HL-60 (cell line): ENCODE measurements at regions not wholly inside any gene's neighbourhood (a gene's known extent, or its start where the extent isn't known, plus 50 kb on each side); places are given as distances from the start of the nearest gene placed in this dataset.

Source experiments
- DNase-seq, 2 experiments: peaks; one replicate each; pipeline ENCODE4 v3.0.0-alpha.2; 2010 to 2020; ENCODE audit warnings: low read depth in 1 of 2, low spot score in 1 of 2
- H3K27ac ChIP-seq: fragments of 250-450 bp; sonication (Bioruptor Pico); replicated peaks from 2 replicates; pipeline ENCODE4 v1.5.1; 2020; ENCODE audit warnings: mild to moderate bottlenecking, moderate library complexity
- H3K27me3 ChIP-seq: fragments of 250-450 bp; sonication (Bioruptor Pico); 2 replicates; pipeline ENCODE4 v1.5.1; 2021; ENCODE audit warnings: mild to moderate bottlenecking, moderate library complexity; ENCODE audit not compliant: insufficient read depth, poor library complexity, severe bottlenecking
- H3K4me3 ChIP-seq: replicated peaks from 2 replicates; pipeline ENCODE4 v1.5.1; 2011; ENCODE audit warnings: mild to moderate bottlenecking, control low read depth, low read length; ENCODE audit not compliant: insufficient read depth
- GABPA ChIP-seq: IDR thresholded peaks from 2 replicates; pipeline ENCODE4 v1.6.1; 2012; ENCODE audit warnings: low read depth
- POLR2AphosphoS5 ChIP-seq: IDR thresholded peaks from 2 replicates; pipeline ENCODE4 v1.6.1; 2012; ENCODE audit warnings: low read depth
- SPI1 ChIP-seq: IDR thresholded peaks from 2 replicates; pipeline ENCODE4 v1.6.1; 2012; ENCODE audit warnings: low read depth, mild to moderate bottlenecking, borderline replicate concordance
- TF ChIP-seq, protein P1 (sequence below): IDR thresholded peaks from one replicate; pipeline ENCODE4 v1.5.1; 2011; ENCODE audit warnings: low read length, control low read depth, inconsistent platforms; ENCODE audit not compliant: insufficient read depth
- TF ChIP-seq, protein P2 (sequence below): IDR thresholded peaks from 2 replicates; pipeline ENCODE4 v1.6.1; 2012; ENCODE audit warnings: low read depth; ENCODE audit not compliant: insufficient replicate concordance

DNA sequence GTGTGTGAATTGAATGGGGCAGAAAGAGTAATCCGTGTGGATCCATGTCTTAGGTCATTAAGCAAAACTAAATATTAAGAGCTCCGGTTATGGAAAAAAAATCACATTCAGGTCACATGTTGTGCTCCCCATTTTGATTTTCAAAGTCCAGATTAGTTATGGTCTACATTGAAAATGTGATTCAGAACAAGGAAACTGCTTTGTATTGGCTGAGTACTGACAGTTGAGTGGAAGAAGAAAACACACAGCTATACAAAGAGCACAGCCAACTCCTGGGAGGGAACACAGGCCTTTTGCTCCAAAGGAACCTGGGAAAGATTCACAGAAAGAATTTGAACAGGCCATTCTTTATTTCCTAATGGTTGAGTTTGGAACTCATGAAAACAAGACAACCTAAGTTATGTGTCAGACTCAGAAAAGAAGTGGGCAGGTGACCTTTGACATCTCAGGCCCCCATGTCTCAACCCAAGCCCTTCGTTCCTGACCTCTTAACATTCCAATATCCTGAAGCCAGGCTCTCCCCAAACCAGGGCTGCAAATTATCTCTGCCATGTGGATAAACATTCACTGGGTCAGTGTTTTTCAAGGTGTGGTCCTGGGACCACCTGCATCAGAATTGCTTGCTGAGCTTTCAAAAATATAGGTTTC is 159.3 kb upstream of the LMO4 start:
- no peak for DNase-seq
- TF ChIP-seq, protein P1, sequence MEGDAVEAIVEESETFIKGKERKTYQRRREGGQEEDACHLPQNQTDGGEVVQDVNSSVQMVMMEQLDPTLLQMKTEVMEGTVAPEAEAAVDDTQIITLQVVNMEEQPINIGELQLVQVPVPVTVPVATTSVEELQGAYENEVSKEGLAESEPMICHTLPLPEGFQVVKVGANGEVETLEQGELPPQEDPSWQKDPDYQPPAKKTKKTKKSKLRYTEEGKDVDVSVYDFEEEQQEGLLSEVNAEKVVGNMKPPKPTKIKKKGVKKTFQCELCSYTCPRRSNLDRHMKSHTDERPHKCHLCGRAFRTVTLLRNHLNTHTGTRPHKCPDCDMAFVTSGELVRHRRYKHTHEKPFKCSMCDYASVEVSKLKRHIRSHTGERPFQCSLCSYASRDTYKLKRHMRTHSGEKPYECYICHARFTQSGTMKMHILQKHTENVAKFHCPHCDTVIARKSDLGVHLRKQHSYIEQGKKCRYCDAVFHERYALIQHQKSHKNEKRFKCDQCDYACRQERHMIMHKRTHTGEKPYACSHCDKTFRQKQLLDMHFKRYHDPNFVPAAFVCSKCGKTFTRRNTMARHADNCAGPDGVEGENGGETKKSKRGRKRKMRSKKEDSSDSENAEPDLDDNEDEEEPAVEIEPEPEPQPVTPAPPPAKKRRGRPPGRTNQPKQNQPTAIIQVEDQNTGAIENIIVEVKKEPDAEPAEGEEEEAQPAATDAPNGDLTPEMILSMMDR = no peak
- no peak for TF ChIP-seq SPI1
- H3K4me3 ChIP-seq = no peak overlapping the region
- H3K27me3 ChIP-seq = no peaks in the 10 kb centered on the region
- H3K27ac ChIP-seq = no peak overlapping the region

DNA sequence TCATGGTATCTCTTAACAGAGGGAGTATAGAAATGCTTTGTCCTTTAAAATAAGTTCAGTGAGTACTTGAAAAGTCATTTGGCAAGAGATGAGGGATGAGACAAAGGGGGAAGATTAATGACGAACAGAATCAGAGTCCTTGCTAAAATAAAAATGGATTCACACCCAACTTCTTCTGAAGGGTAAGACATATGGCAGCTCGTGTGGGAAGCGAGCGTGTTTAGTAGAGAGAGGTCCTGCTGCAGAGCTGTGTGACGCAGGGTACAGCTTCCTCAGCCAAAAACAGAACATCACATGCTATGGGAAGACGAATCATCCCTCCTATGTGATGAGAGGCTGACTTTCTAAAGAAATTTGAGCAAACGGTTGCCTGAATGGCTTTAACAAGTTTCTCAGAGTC is 158.5 kb upstream of the LMO4 start:
- no peak for DNase-seq
- no peak overlapping the region for H3K4me3 ChIP-seq
- no peak for TF ChIP-seq GABPA
- TF ChIP-seq, protein P1 = no peak
- TF ChIP-seq SPI1 = no peak
- TF ChIP-seq, protein P2, sequence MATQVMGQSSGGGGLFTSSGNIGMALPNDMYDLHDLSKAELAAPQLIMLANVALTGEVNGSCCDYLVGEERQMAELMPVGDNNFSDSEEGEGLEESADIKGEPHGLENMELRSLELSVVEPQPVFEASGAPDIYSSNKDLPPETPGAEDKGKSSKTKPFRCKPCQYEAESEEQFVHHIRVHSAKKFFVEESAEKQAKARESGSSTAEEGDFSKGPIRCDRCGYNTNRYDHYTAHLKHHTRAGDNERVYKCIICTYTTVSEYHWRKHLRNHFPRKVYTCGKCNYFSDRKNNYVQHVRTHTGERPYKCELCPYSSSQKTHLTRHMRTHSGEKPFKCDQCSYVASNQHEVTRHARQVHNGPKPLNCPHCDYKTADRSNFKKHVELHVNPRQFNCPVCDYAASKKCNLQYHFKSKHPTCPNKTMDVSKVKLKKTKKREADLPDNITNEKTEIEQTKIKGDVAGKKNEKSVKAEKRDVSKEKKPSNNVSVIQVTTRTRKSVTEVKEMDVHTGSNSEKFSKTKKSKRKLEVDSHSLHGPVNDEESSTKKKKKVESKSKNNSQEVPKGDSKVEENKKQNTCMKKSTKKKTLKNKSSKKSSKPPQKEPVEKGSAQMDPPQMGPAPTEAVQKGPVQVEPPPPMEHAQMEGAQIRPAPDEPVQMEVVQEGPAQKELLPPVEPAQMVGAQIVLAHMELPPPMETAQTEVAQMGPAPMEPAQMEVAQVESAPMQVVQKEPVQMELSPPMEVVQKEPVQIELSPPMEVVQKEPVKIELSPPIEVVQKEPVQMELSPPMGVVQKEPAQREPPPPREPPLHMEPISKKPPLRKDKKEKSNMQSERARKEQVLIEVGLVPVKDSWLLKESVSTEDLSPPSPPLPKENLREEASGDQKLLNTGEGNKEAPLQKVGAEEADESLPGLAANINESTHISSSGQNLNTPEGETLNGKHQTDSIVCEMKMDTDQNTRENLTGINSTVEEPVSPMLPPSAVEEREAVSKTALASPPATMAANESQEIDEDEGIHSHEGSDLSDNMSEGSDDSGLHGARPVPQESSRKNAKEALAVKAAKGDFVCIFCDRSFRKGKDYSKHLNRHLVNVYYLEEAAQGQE = no peak
- TF ChIP-seq POLR2AphosphoS5 = no peak
- H3K27ac ChIP-seq = no peak overlapping the region
- no peaks in the 10 kb centered on the region for H3K27me3 ChIP-seq

DNA sequence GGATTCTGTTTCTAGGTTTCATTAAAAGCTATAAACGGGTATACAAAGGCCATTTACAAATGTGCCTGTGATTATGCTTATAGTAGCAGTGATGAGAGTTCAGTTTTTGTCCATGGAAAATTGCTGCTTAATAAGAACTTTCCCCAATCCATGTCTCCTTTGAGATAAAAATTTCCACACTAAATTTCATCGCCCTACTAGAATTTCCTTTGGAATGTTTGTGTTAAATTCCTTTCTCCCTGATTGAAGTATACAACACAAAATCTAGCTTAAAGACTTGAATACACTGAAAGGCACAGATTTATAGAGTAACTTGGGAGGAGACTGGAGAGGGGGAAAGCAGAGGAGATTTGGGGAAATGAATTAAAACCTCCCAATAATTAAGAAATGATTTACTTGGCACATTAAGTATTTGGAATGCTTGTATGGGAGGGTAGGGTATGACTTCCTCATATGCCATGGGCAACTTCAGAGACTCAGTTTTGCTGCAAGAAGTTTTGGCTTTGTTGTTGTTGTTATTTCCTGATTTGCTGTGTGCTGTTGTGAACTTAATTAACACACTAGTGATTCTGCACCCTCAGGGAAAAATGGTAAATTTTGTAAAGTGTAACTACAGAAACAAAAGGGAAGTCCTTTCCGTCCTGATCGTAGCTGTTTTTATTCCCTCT is 157.6 kb upstream of the LMO4 start:
- no peak for DNase-seq
- Histone ChIP-seq H3K27me3 (no peaks in the 10 kb centered on the region), H3K4me3 (no peak overlapping the region), H3K27ac (no peak overlapping the region)
- TF ChIP-seq POLR2AphosphoS5 (no peak), SPI1 (peak; percentile 53; the same call in 1 of the 2 replicates)

DNA sequence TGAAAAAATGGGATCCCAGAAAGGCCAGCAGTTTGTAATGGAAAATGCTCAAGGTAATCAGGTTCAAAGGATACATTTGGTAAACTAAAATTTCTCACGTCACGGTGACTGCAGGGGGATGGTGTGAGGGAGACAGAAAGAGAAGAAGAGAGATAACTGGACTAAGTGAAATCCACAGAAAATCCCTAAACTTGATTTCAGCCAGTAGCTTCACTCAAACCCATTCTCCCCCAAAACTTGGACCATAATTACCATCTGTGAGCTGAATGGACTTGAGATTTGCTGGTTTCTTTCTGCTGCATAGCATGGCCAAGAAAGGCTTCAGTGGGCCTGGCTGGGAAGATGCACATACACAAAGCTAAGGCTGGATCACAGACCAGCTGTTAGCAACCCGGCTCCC is 155.4 kb upstream of the LMO4 start:
- Histone ChIP-seq H3K27ac (no peak overlapping the region), H3K4me3 (no peak overlapping the region), H3K27me3 (no peaks in the 10 kb centered on the region)
- TF ChIP-seq GABPA (no peak), POLR2AphosphoS5 (no peak), SPI1 (no peak)
- TF ChIP-seq, protein P1 = no peak
- TF ChIP-seq, protein P2 = no peak
- no peak for DNase-seq
